GM12872 (cell line): ENCODE measurements at regions not wholly inside any gene's neighbourhood (a gene's known extent, or its start where the extent isn't known, plus 50 kb on each side); places are given as distances from the start of the nearest gene placed in this dataset.

Experiments used
- CTCF ChIP-seq: IDR thresholded peaks from 3 replicates; pipeline ENCODE4 v1.5.1; 2011; ENCODE audit warnings: low read depth, mild to moderate bottlenecking, low read length, moderate library complexity; ENCODE audit not compliant: insufficient read depth

GRCh38 chr6:109282756-109283155 lies 99.5 kb downstream of the CD164 start:
- no peak for TF ChIP-seq CTCF

- no peak for TF ChIP-seq CTCF
Measured at GRCh38 chr6:109279628-109280027, 102.6 kb downstream of the CD164 start.

GRCh38 chr6:109271622-109272021 lies 110.6 kb downstream of the CD164 start:
- TF ChIP-seq CTCF = no peak

- no peak for TF ChIP-seq CTCF
Measured at GRCh38 chr6:109269953-109270517, 112.2 kb downstream of the CD164 start.

GRCh38 chr6:109269057-109269456 lies 113.2 kb downstream of the CD164 start:
- TF ChIP-seq CTCF = no peak

- TF ChIP-seq CTCF = no peak
Measured at GRCh38 chr6:109265530-109265929, 116.7 kb downstream of the CD164 start.

- no peak for TF ChIP-seq CTCF
Measured at GRCh38 chr6:109263873-109264700, 118.2 kb downstream of the CD164 start.
